Inflammatory macrophage (primary cell): ENCODE measurements at regions not wholly inside any gene's neighbourhood (a gene's known extent, or its start where the extent isn't known, plus 50 kb on each side); places are given as distances from the start of the nearest gene placed in this dataset.
"Not testable (repeated sequence)": the region's sequence is repeated elsewhere in the genome, so short reads cannot be mapped to it uniquely, and the experiment has no call there.

Source experiments
- DNase-seq, 2 donors: peaks; one replicate each; pipeline ENCODE4 v3.0.0-alpha.2; 2020 to 2022

DNA sequence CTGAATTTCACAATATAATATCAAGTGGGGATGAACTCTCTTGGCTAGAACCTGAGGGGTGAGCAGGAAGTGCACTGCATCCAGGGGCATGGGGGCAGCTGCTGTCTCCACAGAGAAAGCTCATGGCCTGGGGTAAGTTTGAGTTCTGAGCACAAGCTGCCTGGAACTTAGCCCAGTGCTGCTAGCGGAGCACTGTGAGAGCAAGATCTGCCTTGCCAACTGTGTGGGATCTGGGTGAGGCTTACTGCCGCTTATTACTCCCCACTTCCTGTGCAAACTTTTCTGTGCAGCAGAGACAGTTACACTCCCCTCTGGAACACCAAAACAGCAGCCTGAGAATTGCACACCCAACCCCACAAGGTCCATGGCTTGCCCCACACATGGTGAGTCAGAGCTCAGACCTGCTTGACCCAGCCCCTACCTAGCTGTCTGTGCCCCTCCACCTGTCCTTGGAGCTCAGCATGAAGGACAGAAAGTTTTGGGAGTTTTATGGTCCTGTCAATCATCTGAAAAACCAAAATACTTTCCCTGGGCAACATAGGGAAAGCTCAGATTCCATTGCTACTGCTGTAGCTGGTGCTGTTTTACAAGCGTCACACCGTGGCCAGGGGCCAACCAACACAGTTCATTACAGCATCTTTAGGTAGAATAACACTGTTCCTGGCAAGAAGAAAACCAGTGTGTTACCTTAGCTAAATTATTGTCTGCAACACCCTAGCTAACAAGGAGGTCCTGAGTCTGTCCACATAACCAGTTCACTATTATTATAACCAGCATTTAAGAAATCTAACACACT, 762.1 kb upstream of the NEGR1 start:
- no peak for DNase-seq

DNA sequence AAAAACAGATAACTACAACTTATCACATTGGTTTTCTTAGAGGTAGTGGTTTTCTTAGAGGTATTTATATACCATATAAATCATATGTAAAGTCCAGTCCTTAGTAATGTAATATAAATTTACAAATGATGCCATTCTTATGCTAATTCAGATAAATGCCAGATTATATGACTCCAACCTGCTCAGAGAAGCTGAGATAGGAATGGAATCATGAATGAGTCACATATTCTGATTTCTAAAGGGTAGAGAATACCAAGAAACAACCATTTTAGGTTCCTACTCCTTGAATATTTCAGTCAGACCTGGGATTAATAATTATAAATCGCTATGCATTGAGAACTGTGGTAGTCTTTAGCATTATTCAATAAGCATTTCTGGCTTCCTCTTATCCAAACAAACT, 760.1 kb upstream of the NEGR1 start:
- no peak for DNase-seq

DNA sequence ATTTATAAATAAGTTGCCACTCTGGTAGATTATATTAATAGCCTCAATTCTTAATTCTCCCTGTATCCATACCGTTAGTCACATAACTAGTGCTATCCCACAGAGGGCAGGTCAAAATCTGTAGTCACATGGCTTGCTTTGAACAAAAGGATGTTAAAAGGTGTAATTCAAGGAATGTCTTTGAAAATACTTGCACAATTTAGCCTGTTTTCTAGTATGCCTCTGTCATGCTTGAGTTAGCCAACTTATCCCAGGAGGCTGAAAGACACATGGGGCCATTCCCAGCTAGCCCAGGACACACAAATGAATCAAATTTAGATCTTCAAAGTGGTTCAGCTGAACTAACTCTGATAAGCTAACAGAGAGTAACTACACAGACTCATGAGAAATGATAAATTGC, 758.5 kb upstream of the NEGR1 start:
- DNase-seq = no peak

DNA sequence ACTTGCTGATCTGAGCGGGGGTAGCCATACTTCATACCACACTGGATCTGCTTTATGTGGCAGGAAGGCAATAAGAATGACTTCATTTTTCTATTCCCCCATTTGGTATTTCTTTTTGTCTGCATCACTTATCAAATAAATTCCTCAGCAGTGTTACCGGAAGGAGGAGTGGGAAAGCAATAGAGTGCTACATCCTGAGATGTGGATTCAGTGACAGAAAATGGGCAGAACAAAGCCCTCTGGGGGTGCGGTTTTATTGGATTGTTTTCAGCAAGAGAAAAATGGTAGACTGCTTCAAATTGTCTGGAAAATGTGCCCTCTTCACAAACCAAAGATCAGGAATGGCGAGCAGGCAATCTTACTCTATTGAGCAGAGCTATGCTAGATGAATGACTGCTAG, 751.9 kb upstream of the NEGR1 start:
- DNase-seq = no peak

DNA sequence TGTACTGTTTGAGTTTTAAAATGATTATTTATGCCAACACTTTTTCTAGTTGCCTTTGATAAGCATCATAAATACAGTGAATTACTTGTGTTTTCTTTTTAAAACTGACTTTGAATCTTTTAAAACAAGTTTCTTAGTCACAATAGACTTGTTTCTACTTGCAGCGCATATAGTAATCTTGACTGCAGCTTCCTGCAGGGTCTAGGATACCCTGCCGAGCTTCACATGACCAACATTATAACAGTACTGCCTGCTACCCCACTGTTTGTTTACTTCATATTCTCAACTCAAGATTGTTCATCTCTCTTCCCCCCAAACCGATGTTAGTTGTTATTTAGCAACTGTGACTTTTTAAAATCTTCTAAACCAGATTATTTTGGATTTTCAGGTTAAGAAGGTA, 751.3 kb upstream of the NEGR1 start:
- DNase-seq = no peak

DNA sequence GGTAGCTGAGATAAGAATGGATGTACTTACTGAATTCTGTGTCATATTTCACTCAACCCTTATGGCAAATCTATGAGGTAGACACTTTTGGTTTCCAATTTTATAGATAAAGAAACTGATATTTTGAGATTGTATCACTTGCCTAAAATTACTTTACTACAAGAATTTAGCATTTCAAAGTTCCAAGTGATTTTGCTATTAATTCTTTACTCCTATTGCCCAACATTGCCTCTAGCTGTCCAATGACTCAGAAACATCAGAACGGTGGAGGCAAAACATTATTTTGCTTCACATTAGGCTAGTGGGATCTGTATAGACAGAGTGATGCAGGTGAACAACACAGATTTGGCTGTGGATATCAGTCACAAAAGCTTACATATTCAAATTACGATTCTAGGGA, 747.2 kb upstream of the NEGR1 start:
- DNase-seq = no peak

DNA sequence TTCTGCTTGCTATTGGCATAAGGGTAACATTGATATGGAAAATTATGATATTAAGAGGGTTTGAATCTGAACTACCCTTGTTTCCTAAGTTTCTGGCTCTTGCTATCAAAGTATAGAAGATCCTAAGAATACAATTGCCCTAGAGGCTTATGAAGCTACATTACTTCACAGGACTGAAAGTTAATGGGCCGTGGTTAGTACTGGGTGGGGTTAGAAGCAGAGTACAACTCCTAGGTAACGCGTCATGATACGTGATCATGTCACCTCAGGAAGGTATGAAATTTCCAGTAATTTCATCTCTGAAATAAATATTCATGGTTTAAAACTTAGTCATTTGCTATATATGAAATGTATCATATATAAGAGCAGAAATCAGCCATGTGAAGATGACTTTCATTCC, 743.8 kb upstream of the NEGR1 start:
- DNase-seq = no peak

DNA sequence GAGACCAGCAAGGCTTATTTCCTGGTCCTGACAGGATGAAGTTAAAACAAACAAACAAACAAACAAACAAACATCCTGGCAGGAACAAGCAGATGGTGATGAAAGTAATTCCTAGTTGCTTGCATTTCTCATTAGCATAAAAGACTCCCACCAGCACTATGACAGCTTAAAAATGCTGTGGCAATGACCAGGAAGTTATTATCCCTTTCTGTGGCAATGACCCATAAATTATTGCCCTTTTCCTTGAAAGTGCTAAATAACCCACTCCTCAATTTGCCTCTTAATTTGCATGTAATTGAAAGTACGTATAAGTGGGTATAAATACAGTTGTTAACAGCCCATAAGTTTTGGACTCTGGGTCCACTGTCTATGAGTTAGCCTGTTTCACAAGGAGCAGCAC, 727.6 kb upstream of the NEGR1 start:
- DNase-seq = no peak

DNA sequence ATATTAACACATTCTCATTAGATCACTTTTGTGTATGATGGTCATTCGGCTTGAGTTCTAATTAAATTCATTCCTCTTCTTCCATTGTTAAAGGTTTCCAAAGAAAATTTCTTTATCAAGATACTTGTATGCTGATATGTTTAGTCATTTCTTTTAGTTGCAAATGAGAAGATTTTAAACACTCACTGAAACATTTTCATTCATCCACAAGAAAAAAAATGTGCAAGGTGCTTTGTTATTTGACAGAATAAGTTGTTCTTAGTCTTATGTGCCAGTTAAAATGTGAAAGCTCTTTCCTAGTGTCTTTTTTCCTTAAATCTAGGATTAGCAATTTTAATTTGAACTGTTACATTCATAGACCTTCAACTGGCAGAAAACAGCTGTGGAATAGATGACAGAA, 727.0 kb upstream of the NEGR1 start:
- no peak for DNase-seq

DNA sequence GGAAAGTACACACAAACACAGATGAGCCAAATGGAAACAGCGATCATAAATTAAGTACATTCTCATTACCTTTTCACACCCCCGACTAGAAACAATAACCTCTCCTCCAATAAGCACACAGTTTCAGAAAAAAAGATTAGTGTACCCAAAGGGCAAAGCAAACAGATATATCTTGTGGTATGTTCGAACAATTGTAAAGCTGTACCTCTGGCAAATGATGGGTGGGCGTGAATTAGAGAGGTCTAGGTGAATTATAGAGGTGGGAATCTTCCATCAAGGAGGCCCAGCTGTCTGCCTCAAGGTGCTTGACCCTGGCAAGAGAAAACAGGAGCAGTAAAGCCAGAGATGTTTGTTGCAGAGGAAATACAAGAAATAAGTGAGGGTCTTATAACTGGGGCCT, 715.3 kb upstream of the NEGR1 start:
- DNase-seq = no peak

DNA sequence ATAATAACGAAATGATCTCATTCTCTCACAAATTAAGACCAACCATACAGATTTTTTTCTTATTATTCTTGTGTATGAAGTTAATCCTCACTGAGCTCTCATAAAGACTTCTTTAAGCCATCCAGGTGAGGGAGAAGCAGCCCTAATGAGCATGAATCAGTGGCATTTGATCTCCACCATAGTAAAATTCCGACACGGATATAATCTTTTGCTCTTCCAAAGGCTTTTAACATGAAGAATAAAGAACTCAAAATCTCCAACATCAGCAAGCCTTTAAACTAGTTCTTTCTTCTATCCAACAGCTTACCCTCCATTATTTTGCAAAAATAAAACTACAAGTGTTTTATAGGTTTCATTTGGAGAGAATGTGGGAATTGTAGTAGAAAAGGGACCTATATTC, 714.7 kb upstream of the NEGR1 start:
- no peak for DNase-seq

DNA sequence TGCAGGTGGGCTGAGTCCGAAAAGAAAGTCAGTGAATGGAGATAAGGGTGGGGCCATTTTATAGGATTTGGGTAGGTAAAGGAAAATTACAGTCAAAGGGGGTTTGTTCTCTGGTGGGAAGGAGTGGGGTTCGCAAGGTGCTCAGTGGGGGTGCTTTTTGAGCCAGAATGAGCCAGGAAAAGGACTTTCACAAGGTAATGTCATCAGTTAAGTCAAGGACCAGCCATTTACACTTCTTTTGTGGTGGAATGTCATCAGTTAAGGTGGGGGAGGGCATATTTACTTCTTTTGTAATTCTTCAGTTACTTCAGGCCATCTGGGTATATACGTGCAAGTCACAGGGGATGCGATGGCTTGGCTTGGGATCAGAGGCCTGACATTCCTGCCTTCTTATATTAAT, 705.5 kb upstream of the NEGR1 start:
- not testable (repeated sequence) for DNase-seq

DNA sequence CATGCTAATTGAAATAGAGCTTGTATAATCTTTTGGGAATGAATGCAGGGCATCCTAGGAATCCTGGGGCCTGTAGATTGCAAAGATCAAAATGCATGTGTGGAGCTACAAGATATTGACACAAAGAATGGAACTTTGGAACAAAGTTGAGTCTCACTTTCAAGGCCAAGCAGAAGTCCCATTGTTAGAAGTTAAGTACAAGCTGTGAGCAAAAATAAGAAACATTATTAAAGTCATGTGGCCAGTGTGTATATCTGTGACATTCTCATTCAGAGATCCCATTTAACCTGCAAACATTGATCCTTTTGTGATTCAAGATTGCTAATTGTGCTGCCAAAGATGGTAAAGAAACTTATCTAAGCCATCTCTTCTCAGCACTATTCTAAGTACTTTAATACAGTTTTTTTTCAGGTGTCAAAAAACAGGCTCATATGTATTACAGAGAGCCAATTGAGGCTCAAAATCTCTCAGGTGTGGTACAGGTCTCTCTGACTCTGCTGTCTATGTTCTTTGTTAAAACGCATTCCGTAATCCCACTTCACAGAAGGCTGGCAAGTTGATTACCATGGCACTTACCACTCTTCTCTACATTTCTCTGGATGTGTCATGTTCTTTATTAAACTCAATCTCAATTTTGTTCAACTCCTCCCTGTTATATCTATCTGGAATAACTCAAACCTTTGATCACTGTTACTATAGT, 704.4 kb upstream of the NEGR1 start:
- DNase-seq = no peak

DNA sequence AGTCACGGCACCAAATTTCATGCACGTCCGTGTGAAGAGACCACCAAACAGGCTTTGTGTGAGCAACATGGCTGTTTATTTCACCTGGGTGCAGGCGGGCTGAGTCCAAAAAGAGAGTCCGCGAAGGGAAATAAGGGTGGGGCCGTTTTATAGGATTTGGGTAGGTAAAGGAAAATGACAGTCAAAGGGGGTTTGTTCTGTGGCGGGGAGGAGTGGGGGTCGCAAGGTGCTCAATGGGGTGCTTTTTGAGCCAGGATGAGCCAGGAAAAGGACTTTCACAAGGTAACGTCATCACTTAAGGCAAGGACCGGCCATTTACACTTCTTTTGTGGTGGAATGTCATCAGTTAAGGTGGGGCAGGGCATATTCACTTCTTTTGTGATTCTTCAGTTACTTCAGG, 702.7 kb upstream of the NEGR1 start:
- DNase-seq = not testable (repeated sequence)

DNA sequence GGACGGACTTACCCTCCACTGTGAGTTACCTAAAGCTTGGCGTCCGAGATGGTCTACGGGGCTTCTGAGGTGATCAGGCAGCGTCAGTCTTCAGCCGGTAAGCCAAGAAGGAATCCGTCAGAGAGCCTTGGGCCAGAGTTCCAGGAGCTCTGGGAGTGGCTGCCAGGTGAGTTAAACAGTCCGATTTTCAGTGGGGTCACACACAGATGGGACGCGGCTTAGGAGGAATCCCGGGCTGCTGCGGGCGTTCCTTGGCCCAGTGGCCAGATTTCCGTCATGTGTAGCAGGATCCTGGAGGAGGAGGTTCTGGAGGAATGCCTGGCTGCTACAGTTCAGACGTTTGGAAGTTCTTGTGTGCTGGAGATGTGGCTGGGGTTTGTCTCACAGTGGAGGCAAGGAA, 700.7 kb upstream of the NEGR1 start:
- DNase-seq = not testable (repeated sequence)

DNA sequence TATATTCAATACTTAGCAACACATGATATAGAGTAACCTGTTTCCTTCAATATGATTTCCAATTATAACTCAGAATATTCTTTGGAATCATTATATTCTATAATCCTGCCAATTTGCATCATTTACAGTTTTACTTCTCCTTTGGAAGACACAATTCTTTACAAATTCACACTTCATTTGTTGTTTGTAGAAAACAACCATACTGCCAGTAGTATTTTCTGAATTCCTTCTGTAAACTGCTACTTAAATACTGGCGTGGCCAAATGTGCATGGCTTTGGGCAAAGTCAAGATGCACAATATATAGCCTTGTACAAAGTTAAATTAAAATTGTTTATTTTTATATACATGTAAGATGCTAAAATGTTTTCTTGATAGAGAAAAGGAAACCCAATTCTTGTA, 687.1 kb upstream of the NEGR1 start:
- DNase-seq = no peak

DNA sequence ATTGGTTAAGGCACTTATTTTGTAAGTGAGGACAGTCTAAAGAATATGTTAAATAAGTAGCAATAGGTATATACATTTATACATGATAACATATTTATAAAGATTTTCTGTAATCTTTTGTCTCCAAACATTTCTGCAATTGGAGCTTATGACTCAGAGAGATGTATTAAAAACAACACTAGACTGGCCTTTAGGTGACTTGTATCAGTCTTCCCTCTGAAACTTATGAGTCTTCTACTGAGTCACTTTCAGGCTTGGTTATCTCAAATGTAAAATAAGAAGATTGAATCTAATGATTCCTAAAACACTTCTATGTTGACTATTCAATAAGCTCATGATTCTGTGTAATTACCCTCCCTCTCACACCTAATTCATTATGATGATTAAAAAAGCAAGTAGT, 672.6 kb upstream of the NEGR1 start:
- no peak for DNase-seq

DNA sequence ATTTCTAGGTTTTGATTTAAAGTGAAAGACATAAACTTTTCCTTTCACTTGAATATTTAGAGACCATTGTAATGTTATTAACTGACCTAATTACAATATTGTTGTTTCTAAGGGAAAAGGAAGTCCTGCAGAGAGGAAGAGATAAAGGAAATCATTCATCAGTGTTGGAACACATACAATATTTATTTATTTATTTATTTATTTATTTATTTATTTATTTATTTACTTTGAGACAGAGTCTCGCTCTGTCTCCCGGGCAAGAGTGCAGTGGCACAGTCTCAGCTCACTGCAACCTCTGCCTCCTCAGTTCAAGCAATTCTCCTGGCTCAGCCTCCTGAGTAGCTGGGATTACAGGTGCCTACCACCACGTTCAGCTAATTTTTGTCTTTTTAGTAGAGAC, 668.6 kb upstream of the NEGR1 start:
- not testable (repeated sequence) for DNase-seq

DNA sequence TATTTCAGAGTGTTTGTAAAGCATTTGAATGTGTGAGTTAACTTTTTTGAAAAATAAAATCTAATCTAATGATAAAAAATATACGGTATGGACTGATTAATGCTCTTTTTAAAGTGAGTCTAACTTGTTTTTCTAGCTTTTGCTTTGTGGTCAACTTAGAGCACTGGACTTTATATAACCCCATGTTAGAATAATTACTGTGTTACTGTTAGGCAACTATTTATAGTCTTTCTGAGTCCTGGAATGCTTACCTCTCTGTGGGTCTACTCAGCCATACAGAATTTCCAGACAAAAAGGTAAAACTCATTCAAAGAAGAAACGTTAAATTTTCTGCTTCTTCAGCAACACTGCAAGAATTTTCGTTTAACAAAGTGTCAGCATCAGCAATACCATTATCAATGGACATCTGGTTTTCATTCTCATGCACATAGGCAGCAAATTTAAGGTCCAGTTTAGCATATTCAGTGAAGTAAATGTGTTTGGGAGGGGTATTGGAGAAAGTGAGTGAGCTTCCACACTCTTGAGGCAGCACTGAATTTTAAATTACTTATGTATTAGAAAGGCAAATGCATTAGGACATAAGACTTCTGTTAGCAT, 664.7 kb upstream of the NEGR1 start:
- no peak for DNase-seq

DNA sequence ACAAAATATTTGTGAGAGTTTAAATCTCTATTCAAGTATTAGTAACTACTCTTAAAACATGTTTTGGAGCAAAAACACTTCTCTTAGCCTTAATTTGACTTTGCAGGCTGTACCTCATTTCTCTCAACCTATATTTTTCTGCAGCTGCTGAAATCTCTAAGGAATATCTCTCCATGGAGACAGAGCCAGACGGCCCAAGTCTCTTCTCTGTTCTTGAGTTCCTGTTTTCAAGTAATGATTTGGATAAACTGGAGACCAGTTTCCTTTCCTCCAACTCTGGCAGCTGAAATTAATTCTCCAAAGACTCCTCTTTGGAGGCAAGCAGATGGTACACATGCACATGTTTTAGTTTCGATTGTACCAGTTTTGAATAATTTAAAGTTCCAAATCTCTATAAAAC, 659.7 kb upstream of the NEGR1 start:
- no peak for DNase-seq

DNA sequence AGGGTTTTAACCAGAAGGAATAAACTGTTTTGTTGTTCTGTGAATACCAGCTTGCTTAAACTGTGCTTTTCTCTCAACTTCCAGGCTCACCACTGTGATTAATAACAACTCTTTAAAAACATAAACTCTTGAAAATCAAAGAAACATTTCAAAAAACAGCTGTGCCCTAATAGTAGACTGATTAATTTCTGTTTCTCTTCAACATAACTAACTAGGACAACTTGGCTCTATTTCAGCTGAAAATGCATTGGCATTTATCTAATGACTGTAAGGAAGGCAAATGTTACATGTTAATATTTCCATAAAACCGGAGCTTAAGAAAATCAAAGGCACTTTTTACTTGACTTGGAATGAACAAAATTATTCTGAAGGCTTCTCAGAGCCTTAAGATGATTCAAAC, 656.1 kb upstream of the NEGR1 start:
- DNase-seq = no peak

DNA sequence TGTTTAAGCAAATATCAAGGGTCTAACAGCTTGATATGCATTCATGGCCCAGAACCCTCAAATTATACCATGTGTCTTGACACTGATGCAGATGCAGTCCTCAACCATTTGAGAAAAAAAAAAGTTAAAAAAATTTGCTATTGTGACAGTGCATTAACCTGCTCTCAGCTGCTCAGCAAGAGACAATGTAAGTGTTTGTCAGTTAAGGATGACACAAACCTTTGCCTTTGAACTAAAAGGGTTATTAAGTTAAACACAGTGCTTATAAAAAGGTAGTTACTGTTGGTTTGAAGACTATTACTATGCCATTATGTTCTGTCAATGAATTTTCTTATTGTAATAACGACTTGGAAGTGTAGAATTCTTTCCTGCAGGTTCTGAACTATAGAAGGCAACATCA, 655.6 kb upstream of the NEGR1 start:
- DNase-seq = no peak

DNA sequence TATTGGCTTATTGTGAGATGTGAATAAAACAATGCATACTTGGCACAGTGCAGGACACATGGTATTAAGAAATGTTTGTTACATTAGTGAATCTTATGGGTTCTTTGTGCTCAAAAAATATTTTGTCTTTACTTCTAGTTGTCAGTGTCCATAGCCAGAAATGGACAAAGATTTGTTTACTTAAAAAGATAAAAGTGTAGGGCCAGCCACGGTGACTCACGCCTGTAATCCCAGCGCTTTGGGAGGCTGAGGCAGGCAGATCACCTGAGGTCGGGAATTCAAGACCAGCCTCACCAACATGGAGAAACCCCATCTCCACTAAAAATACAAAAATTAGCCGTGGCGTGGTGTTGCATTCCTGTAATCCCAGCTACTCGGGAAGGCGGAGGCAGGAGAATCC, 654.6 kb upstream of the NEGR1 start:
- DNase-seq = no peak

DNA sequence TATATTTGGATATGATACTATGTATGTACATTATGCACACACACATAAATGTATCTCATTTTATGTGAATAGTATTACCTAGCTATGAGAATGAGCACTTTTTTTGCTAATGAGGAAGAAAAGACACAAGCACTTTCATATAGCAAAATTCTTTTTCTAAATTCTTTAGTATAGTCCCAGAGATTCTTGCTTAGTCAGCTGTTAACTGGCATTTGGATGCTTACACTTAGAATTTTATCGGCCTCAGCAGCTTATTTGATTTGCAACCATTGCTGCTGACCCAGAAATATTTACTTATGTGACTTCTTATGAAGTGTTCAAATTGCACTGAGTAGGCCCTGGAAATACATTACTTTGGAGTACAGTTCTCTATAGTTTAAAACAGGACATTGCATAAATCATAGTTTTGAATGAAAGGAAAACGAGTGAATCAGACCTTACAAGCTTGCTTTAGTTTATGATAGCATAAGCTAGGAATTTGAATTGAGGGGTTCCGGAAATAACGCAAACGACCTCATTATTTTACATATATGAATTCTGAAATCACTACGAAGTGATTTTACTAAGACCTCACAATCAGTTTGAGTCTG, 653.9 kb upstream of the NEGR1 start:
- no peak for DNase-seq
